Tibial nerve (tissue), 3 donors: ENCODE measurements at regions not wholly inside any gene's neighbourhood (a gene's known extent, or its start where the extent isn't known, plus 50 kb on each side); places are given as distances from the start of the nearest gene placed in this dataset.

Source experiments
- POLR2A ChIP-seq, 2 donors: fragments of 450-650 bp; IDR thresholded peaks; one replicate each; pipeline ENCODE4 v1.6.1; 2017; ENCODE audit warnings: antibody characterized with exemption in 2 of 2, mild to moderate bottlenecking in 2 of 2, moderate library complexity in 2 of 2
- TF ChIP-seq, protein P1 (sequence below), 5 experiments: fragments of 200-600 bp in 3 of 5; fragments of 450-650 bp in 2 of 5; sonication (generic) in 3 of 5; IDR thresholded peaks; one replicate each; pipeline ENCODE4 v1.5.1; 2016 to 2019; ENCODE audit warnings: antibody characterized with exemption in 5 of 5, mild to moderate bottlenecking in 3 of 5, moderate library complexity in 2 of 5

DNA sequence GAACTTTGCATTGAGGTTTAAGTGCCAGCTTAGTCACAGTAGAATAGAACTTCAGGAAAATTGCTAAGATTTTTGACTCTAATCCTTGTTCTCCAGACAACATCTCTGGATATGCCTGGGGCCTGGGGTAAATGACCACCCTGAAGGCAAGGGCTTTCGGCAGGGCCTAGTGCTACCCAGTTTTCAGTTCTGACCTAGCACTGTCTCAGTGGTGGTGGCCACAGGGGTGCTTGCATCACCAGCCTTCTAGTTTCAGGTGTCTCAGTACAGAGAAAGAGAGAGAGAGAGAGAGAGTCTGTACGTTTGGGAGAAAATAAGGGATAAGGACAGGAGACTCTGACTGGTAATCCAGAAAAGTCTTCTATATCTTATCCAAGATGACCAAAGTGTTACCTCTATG, 890.5 kb downstream of the JRKL start:
- TF ChIP-seq, protein P1, sequence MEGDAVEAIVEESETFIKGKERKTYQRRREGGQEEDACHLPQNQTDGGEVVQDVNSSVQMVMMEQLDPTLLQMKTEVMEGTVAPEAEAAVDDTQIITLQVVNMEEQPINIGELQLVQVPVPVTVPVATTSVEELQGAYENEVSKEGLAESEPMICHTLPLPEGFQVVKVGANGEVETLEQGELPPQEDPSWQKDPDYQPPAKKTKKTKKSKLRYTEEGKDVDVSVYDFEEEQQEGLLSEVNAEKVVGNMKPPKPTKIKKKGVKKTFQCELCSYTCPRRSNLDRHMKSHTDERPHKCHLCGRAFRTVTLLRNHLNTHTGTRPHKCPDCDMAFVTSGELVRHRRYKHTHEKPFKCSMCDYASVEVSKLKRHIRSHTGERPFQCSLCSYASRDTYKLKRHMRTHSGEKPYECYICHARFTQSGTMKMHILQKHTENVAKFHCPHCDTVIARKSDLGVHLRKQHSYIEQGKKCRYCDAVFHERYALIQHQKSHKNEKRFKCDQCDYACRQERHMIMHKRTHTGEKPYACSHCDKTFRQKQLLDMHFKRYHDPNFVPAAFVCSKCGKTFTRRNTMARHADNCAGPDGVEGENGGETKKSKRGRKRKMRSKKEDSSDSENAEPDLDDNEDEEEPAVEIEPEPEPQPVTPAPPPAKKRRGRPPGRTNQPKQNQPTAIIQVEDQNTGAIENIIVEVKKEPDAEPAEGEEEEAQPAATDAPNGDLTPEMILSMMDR (IDR thresholded peaks at IDR 0.05) = no peak
- no peak for TF ChIP-seq POLR2A (IDR thresholded peaks at IDR 0.05)
